HG03558 (cell line): ENCODE measurements at regions not wholly inside any gene's neighbourhood (a gene's known extent, or its start where the extent isn't known, plus 50 kb on each side); places are given as distances from the start of the nearest gene placed in this dataset.

ENCODE experiments used
- ATAC-seq: cut with Tn5 transposase; IDR thresholded peaks from one replicate; pipeline ENCODE4 v1.9.1; 2021; ENCODE audit warnings: moderate number of reproducible peaks; ENCODE audit not compliant: unreplicated experiment; ENCODE audit errors: extremely low read depth

GRCh38 chr6:92753956-92754355 lies 665.4 kb downstream of the EPHA7 start:
- ATAC-seq = no peak

GRCh38 chr6:92752114-92752513 lies 667.2 kb downstream of the EPHA7 start:
- ATAC-seq = no peak

- ATAC-seq = no peak
These were observed 671.2 kb downstream of the EPHA7 start for GRCh38 chr6:92748131-92748530.

GRCh38 chr6:92737983-92738382 lies 681.4 kb downstream of the EPHA7 start:
- no peak for ATAC-seq

- no peak for ATAC-seq
These were observed 695.9 kb downstream of the EPHA7 start for GRCh38 chr6:92723390-92723931.

- ATAC-seq = no peak
These were observed 699.6 kb downstream of the EPHA7 start for GRCh38 chr6:92719773-92720172.

GRCh38 chr6:92716638-92717037 lies 702.7 kb downstream of the EPHA7 start:
- ATAC-seq = no peak

GRCh38 chr6:92715991-92716390 lies 703.4 kb downstream of the EPHA7 start:
- ATAC-seq = no peak

GRCh38 chr6:92714346-92714745 lies 705.0 kb downstream of the EPHA7 start:
- ATAC-seq = no peak

- peak; percentile 58 for ATAC-seq
These were observed 709.3 kb downstream of the EPHA7 start for GRCh38 chr6:92710048-92710447.

GRCh38 chr6:92708945-92709344 lies 710.4 kb downstream of the EPHA7 start:
- no peak for ATAC-seq

- no peak for ATAC-seq
These were observed 711.1 kb downstream of the EPHA7 start for GRCh38 chr6:92708270-92708669.

GRCh38 chr6:92706976-92707375 lies 712.4 kb downstream of the EPHA7 start:
- ATAC-seq = no peak

GRCh38 chr6:92701425-92702096 lies 717.8 kb downstream of the EPHA7 start:
- no peak for ATAC-seq

- ATAC-seq = no peak
These were observed 718.9 kb downstream of the EPHA7 start for GRCh38 chr6:92700411-92700810.

GRCh38 chr6:92690997-92691599 lies 728.3 kb downstream of the EPHA7 start:
- ATAC-seq = no peak

GRCh38 chr6:92688342-92688741 lies 731.0 kb downstream of the EPHA7 start:
- ATAC-seq = no peak

- ATAC-seq = no peak
These were observed 732.1 kb downstream of the EPHA7 start for GRCh38 chr6:92687278-92687677.

- ATAC-seq = no peak
These were observed 735.0 kb downstream of the EPHA7 start for GRCh38 chr6:92684386-92684785.

- ATAC-seq = no peak
These were observed 735.6 kb downstream of the EPHA7 start for GRCh38 chr6:92683748-92684147.

- no peak for ATAC-seq
These were observed 736.6 kb downstream of the EPHA7 start for GRCh38 chr6:92682516-92683398.
